ENCODE measurements at regions not wholly inside any gene's neighbourhood (a gene's known extent, or its start where the extent isn't known, plus 50 kb on each side); places are given as distances from the start of the nearest gene placed in this dataset.

DNA sequence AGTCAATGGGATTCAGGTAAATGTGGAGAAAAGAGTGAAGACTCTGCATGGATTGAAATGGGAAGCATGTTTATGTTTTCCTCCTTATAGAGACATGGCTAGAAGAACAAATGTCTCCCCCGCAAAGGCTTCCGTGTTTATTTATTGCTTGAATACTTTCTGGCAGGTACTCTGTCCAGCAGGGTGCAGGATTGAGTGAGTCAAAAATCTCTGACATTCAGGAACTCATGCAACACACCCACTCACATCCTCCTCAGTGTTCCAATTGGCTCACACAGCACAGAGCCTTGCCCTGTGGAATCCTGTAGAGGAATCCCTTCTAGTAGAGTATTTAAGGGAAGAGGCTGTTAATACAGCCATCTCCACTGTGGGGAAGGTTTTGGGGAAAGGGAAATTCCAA lies 290.3 kb upstream of the VWC2 start:
- no peaks in the 10 kb centered on the region for H3K4me1 ChIP-seq (ENCODE audit: control insufficient read depth, insufficient read depth, low read length)
- H3K4me3 ChIP-seq (ENCODE audit: insufficient read depth, low read depth, low read length), result no peak overlapping the region
- no peak overlapping the region for H2AK9ac ChIP-seq (replicated peaks; ENCODE audit: low read depth, low read length, poor library complexity)
- no peak overlapping the region for H3K56ac ChIP-seq (ENCODE audit: extremely low read depth, insufficient read depth, low read length)
- H4K91ac ChIP-seq (ENCODE audit: insufficient read depth, low read depth, low read length), result no peak overlapping the region
- H3K36me3 ChIP-seq (ENCODE audit: control insufficient read depth, insufficient read depth, low read length), result no peaks in the 10 kb centered on the region
- BruUV-seq (replicated peaks), result no TSS peak
- H2BK120ac ChIP-seq (ENCODE audit: low read depth, low read length), result no peak overlapping the region
- H2BK15ac ChIP-seq (ENCODE audit: low read depth, low read length), result no peak overlapping the region
- TF ChIP-seq MAZ (IDR thresholded peaks at IDR 0.05; ENCODE audit: borderline replicate concordance, low read depth, low read length), result no peak
- no peak for TF ChIP-seq POLR2A (IDR thresholded peaks at IDR 0.05; ENCODE audit: low read depth, low read length)
- TF ChIP-seq, protein P1, sequence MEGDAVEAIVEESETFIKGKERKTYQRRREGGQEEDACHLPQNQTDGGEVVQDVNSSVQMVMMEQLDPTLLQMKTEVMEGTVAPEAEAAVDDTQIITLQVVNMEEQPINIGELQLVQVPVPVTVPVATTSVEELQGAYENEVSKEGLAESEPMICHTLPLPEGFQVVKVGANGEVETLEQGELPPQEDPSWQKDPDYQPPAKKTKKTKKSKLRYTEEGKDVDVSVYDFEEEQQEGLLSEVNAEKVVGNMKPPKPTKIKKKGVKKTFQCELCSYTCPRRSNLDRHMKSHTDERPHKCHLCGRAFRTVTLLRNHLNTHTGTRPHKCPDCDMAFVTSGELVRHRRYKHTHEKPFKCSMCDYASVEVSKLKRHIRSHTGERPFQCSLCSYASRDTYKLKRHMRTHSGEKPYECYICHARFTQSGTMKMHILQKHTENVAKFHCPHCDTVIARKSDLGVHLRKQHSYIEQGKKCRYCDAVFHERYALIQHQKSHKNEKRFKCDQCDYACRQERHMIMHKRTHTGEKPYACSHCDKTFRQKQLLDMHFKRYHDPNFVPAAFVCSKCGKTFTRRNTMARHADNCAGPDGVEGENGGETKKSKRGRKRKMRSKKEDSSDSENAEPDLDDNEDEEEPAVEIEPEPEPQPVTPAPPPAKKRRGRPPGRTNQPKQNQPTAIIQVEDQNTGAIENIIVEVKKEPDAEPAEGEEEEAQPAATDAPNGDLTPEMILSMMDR (conservative IDR thresholded peaks at IDR 0.05; ENCODE audit: low read depth, low read length), result no peak
- no peak for TF ChIP-seq SMC3 (IDR thresholded peaks at IDR 0.05; ENCODE audit: low read depth, low read length)
- TF ChIP-seq USF2 (IDR thresholded peaks at IDR 0.05; ENCODE audit: low read depth, low read length), result no peak
- no peak for TF ChIP-seq BHLHE40 (IDR thresholded peaks at IDR 0.05; ENCODE audit: low read depth, low read length)
- no peak for TF ChIP-seq CHD1 (IDR thresholded peaks at IDR 0.05; ENCODE audit: low read depth, low read length)
- TF ChIP-seq ELK1 (IDR thresholded peaks at IDR 0.05; ENCODE audit: borderline replicate concordance, low read depth, low read length), result no peak
- TF ChIP-seq MAFK (IDR thresholded peaks at IDR 0.05; ENCODE audit: low read depth, low read length), result no peak
- no peak for TF ChIP-seq NFE2L2 (IDR thresholded peaks at IDR 0.05; ENCODE audit: low read depth, low read length)
- no peak for TF ChIP-seq RCOR1 (IDR thresholded peaks at IDR 0.05; ENCODE audit: insufficient replicate concordance, low read length)
- no peak for TF ChIP-seq FOS (IDR thresholded peaks at IDR 0.05; ENCODE audit: low read depth, low read length)
- TF ChIP-seq RFX5 (IDR thresholded peaks at IDR 0.05; ENCODE audit: low read depth, low read length), result no peak
- no peak for TF ChIP-seq MXI1 (IDR thresholded peaks at IDR 0.05; ENCODE audit: borderline replicate concordance, low read depth, low read length)
- no peak for TF ChIP-seq RAD21 (IDR thresholded peaks at IDR 0.05; ENCODE audit: low read length)
- no peaks in the 10 kb centered on the region for H3K79me1 ChIP-seq (ENCODE audit: low read depth in 1 of 2, low read length in 2 of 2)
- dilution Hi-C loops (cut with HindIII; ENCODE audit: low sequenced_read_pairs, unreplicated experiment) (no loop called here), intact Hi-C loops (cut with micrococcal nuclease) (no loop called here), in situ Hi-C loops (cut with MboI; ENCODE audit: low sequenced_read_pairs) (no loop called here)
- no peak overlapping the region for H2AFZ ChIP-seq (replicated peaks; ENCODE audit: low read length, poor library complexity)
- H2BK20ac ChIP-seq (ENCODE audit: low read depth, low read length), result no peak overlapping the region
- no peak for ATAC-seq (ENCODE audit: low read depth)
- H3K4ac ChIP-seq (ENCODE audit: low read depth, low read length), result no peak overlapping the region
- no peak overlapping the region for H3K27ac ChIP-seq (ENCODE audit: insufficient read depth, low read length)
- no peaks in the 10 kb centered on the region for H3K27me3 ChIP-seq (ENCODE audit: control insufficient read depth, insufficient read depth, low read length)
- no peak overlapping the region for H2AK5ac ChIP-seq (ENCODE audit: low read depth, low read length)
- ChIA-PET CTCF (no interaction called here), POLR2A (ENCODE audit: unreplicated experiment) (no interaction called here)
- H3K9ac ChIP-seq (ENCODE audit: low read depth, low read length), result no peak overlapping the region
- no peak overlapping the region for H3K14ac ChIP-seq (replicated peaks; ENCODE audit: low read depth, low read length)
- DNase-seq, result no peak
- no peak overlapping the region for H4K5ac ChIP-seq (ENCODE audit: low read depth, low read length)
- H4K8ac ChIP-seq (ENCODE audit: low read depth in 2 of 2, low read length in 2 of 2), result no peak overlapping the region
- H3K23ac ChIP-seq (ENCODE audit: low read depth, low read length), result no peak overlapping the region
- no peak overlapping the region for H3K18ac ChIP-seq (ENCODE audit: low read depth, low read length)
- no peaks in the 10 kb centered on the region for H4K20me1 ChIP-seq (ENCODE audit: insufficient read depth, low read length)
- H3K9me3 ChIP-seq (ENCODE audit: control insufficient read depth, insufficient read depth, low read length), result no peaks in the 10 kb centered on the region; the same call in 1 of the 2 replicates
- no peak overlapping the region for H3K4me2 ChIP-seq (ENCODE audit: low read depth, low read length)
- H3K9me1 ChIP-seq (ENCODE audit: insufficient read depth, low read length), result no peaks in the 10 kb centered on the region
- WGBS, 2 experiments (ENCODE audit: extremely low coverage in 2 of 2, insufficient read length in 1 of 2), result no CpG with 5 or more reads among the region's 2 CpGs
- no peak overlapping the region for H2BK5ac ChIP-seq (ENCODE audit: low read depth, low read length, poor library complexity, severe bottlenecking)

Data from IMR-90 (cell line).